ENCODE measurements at regions not wholly inside any gene's neighbourhood (a gene's known extent, or its start where the extent isn't known, plus 50 kb on each side); places are given as distances from the start of the nearest gene placed in this dataset.

DNA sequence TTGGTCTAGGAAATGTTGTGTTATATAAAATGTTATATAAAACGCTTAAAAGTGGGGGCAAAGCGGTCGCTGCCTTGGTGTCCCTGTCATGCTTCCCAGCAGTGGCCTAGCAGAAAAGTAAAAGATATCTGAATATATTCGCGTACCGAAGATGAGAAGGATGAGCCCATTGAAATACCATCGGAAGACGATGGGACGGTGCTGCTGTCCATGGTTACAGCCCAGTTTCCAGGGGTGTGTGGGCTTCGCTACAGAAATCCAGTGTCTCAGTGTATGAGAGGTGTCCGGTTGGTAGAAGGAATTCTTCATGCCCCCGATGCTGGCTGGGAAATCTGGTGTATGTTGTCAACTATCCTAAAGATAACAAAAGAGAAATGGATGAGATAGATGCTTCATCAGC, 110.9 kb upstream of the DIAPH3 start (continued):
- no peak for TF ChIP-seq PCBP1 (IDR thresholded peaks at IDR 0.05; ENCODE audit: borderline replicate concordance, low read depth, low read length)
- TF ChIP-seq, protein P1, sequence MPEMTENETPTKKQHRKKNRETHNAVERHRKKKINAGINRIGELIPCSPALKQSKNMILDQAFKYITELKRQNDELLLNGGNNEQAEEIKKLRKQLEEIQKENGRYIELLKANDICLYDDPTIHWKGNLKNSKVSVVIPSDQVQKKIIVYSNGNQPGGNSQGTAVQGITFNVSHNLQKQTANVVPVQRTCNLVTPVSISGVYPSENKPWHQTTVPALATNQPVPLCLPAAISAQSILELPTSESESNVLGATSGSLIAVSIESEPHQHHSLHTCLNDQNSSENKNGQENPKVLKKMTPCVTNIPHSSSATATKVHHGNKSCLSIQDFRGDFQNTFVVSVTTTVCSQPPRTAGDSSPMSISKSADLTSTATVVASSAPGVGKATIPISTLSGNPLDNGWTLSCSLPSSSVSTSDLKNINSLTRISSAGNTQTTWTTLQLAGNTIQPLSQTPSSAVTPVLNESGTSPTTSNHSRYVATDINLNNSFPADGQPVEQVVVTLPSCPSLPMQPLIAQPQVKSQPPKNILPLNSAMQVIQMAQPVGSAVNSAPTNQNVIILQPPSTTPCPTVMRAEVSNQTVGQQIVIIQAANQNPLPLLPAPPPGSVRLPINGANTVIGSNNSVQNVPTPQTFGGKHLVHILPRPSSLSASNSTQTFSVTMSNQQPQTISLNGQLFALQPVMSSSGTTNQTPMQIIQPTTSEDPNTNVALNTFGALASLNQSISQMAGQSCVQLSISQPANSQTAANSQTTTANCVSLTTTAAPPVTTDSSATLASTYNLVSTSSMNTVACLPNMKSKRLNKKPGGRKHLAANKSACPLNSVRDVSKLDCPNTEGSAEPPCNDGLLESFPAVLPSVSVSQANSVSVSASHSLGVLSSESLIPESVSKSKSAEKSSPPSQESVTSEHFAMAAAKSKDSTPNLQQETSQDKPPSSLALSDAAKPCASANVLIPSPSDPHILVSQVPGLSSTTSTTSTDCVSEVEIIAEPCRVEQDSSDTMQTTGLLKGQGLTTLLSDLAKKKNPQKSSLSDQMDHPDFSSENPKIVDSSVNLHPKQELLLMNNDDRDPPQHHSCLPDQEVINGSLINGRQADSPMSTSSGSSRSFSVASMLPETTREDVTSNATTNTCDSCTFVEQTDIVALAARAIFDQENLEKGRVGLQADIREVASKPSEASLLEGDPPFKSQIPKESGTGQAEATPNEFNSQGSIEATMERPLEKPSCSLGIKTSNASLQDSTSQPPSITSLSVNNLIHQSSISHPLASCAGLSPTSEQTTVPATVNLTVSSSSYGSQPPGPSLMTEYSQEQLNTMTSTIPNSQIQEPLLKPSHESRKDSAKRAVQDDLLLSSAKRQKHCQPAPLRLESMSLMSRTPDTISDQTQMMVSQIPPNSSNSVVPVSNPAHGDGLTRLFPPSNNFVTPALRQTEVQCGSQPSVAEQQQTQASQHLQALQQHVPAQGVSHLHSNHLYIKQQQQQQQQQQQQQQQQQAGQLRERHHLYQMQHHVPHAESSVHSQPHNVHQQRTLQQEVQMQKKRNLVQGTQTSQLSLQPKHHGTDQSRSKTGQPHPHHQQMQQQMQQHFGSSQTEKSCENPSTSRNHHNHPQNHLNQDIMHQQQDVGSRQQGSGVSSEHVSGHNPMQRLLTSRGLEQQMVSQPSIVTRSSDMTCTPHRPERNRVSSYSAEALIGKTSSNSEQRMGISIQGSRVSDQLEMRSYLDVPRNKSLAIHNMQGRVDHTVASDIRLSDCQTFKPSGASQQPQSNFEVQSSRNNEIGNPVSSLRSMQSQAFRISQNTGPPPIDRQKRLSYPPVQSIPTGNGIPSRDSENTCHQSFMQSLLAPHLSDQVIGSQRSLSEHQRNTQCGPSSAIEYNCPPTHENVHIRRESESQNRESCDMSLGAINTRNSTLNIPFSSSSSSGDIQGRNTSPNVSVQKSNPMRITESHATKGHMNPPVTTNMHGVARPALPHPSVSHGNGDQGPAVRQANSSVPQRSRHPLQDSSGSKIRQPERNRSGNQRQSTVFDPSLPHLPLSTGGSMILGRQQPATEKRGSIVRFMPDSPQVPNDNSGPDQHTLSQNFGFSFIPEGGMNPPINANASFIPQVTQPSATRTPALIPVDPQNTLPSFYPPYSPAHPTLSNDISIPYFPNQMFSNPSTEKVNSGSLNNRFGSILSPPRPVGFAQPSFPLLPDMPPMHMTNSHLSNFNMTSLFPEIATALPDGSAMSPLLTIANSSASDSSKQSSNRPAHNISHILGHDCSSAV (CRISPR knock-in tag; IDR thresholded peaks at IDR 0.05; ENCODE audit: borderline replicate concordance): no peak
- TF ChIP-seq, protein P2, sequence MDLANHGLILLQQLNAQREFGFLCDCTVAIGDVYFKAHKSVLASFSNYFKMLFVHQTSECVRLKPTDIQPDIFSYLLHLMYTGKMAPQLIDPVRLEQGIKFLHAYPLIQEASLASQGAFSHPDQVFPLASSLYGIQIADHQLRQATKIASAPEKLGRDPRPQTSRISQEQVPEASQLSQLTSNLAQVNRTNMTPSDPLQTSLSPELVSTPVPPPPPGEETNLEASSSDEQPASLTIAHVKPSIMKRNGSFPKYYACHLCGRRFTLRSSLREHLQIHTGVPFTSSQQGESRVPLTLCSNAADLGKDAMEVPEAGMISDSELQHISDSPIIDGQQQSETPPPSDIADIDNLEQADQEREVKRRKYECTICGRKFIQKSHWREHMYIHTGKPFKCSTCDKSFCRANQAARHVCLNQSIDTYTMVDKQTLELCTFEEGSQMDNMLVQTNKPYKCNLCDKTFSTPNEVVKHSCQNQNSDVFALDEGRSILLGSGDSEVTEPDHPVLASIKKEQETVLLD (CRISPR knock-in tag; IDR thresholded peaks at IDR 0.05; ENCODE audit: low read depth): no peak
- TF ChIP-seq, protein P3, sequence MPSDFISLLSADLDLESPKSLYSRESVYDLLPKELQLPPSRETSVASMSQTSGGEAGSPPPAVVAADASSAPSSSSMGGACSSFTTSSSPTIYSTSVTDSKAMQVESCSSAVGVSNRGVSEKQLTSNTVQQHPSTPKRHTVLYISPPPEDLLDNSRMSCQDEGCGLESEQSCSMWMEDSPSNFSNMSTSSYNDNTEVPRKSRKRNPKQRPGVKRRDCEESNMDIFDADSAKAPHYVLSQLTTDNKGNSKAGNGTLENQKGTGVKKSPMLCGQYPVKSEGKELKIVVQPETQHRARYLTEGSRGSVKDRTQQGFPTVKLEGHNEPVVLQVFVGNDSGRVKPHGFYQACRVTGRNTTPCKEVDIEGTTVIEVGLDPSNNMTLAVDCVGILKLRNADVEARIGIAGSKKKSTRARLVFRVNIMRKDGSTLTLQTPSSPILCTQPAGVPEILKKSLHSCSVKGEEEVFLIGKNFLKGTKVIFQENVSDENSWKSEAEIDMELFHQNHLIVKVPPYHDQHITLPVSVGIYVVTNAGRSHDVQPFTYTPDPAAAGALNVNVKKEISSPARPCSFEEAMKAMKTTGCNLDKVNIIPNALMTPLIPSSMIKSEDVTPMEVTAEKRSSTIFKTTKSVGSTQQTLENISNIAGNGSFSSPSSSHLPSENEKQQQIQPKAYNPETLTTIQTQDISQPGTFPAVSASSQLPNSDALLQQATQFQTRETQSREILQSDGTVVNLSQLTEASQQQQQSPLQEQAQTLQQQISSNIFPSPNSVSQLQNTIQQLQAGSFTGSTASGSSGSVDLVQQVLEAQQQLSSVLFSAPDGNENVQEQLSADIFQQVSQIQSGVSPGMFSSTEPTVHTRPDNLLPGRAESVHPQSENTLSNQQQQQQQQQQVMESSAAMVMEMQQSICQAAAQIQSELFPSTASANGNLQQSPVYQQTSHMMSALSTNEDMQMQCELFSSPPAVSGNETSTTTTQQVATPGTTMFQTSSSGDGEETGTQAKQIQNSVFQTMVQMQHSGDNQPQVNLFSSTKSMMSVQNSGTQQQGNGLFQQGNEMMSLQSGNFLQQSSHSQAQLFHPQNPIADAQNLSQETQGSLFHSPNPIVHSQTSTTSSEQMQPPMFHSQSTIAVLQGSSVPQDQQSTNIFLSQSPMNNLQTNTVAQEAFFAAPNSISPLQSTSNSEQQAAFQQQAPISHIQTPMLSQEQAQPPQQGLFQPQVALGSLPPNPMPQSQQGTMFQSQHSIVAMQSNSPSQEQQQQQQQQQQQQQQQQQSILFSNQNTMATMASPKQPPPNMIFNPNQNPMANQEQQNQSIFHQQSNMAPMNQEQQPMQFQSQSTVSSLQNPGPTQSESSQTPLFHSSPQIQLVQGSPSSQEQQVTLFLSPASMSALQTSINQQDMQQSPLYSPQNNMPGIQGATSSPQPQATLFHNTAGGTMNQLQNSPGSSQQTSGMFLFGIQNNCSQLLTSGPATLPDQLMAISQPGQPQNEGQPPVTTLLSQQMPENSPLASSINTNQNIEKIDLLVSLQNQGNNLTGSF (CRISPR knock-in tag; IDR thresholded peaks at IDR 0.05): no peak
- TF ChIP-seq, protein P4, sequence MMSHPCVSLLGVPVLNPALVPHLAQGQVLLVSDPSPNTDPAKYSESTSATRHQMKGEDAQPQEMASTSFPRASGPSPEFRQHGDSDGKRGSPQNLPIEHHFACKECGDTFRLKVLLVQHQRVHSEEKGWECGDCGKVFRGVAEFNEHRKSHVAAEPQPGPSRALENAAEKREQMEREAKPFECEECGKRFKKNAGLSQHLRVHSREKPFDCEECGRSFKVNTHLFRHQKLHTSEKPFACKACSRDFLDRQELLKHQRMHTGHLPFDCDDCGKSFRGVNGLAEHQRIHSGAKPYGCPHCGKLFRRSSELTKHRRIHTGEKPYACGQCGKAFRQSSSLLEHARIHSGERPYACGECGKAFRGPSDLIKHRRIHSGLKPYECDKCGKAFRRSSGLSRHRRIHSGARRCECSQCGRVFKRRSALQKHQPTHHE (CRISPR knock-in tag; IDR thresholded peaks at IDR 0.05; ENCODE audit: borderline replicate concordance): no peak
- TF ChIP-seq HDAC2 (CRISPR knock-in tag; IDR thresholded peaks at IDR 0.05): no peak
